ENCODE measurements at regions not wholly inside any gene's neighbourhood (a gene's known extent, or its start where the extent isn't known, plus 50 kb on each side); places are given as distances from the start of the nearest gene placed in this dataset.

- TF ChIP-seq POLR2A (IDR thresholded peaks at IDR 0.05; ENCODE audit: low read depth, low read length), result no peak
- TF ChIP-seq POLR2AphosphoS5 (IDR thresholded peaks at IDR 0.05; ENCODE audit: low read depth, low read length), result no peak
Observed at GRCh38 chr2:8216397-8216796, 465.5 kb upstream of the ID2 start.

All from GM12891 (cell line).